ENCODE measurements at regions not wholly inside any gene's neighbourhood (a gene's known extent, or its start where the extent isn't known, plus 50 kb on each side); places are given as distances from the start of the nearest gene placed in this dataset.

DNA sequence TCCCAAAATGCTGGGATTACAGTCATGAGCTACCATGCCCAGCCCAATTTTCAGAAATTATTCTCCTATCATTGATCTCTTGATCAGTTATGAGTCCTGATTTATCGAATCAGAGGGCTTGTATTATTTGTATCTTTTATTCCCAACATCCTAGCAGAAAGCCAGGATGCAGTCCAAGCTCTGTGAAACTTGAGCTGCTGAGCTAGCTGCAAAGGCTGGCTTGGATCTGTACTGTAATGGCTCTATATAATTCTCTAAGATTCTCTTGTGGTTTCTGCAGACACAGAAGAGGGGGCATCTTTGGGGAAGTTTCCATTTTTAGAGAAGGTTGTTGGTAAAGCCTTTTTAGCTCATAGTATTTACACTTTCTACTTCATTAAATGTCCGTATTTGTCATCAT lies 227.1 kb downstream of the MAP2K4 start:
- DNase-seq (ENCODE audit: low spot score in 2 of 2): no peak
- WGBS: 78% methylated on average over 2 of the region's 2 CpGs
- H3K4me3 ChIP-seq: no peak overlapping the region
- no peak overlapping the region for H3K27ac ChIP-seq
- H3K9me3 ChIP-seq: no peaks in the 10 kb centered on the region
- H3K36me3 ChIP-seq: no peaks in the 10 kb centered on the region
- no peaks in the 10 kb centered on the region for H3K27me3 ChIP-seq
- TF ChIP-seq, protein P1, sequence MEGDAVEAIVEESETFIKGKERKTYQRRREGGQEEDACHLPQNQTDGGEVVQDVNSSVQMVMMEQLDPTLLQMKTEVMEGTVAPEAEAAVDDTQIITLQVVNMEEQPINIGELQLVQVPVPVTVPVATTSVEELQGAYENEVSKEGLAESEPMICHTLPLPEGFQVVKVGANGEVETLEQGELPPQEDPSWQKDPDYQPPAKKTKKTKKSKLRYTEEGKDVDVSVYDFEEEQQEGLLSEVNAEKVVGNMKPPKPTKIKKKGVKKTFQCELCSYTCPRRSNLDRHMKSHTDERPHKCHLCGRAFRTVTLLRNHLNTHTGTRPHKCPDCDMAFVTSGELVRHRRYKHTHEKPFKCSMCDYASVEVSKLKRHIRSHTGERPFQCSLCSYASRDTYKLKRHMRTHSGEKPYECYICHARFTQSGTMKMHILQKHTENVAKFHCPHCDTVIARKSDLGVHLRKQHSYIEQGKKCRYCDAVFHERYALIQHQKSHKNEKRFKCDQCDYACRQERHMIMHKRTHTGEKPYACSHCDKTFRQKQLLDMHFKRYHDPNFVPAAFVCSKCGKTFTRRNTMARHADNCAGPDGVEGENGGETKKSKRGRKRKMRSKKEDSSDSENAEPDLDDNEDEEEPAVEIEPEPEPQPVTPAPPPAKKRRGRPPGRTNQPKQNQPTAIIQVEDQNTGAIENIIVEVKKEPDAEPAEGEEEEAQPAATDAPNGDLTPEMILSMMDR (IDR thresholded peaks at IDR 0.05): no peak
- no peak for TF ChIP-seq POLR2AphosphoS5 (IDR thresholded peaks at IDR 0.05)
- no peak for TF ChIP-seq POLR2A (IDR thresholded peaks at IDR 0.05)
- TF ChIP-seq EP300 (IDR thresholded peaks at IDR 0.05): no peak
- no peaks in the 10 kb centered on the region for H3K4me1 ChIP-seq

DNA sequence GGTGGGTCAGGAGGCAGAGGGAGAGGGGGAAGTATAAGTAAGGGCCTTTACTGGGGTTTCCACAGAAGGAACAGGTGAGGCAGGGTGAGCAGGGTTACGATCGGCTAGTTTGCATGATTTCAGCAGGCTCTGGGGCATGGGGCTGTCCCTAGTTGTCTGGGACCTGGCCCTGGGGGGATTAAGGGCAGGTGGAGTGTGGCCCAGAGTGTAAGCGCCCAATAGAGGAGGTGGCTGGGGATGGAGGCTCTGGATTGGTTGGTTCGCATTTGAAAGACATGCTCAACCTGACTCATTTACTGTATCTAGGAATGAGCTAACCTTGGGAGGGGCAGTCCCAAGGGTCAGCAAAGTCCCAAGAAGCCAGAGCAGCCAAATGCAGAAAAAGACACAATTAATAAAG lies 230.3 kb downstream of the MAP2K4 start:
- TF ChIP-seq EP300 (IDR thresholded peaks at IDR 0.05) (no peak), POLR2A (IDR thresholded peaks at IDR 0.05) (no peak), POLR2AphosphoS5 (IDR thresholded peaks at IDR 0.05) (no peak)
- TF ChIP-seq, protein P1 (IDR thresholded peaks at IDR 0.05): no peak
- no peaks in the 10 kb centered on the region for H3K36me3 ChIP-seq
- H3K27me3 ChIP-seq: no peaks in the 10 kb centered on the region
- H3K9me3 ChIP-seq: no peaks in the 10 kb centered on the region
- no peaks in the 10 kb centered on the region for H3K4me1 ChIP-seq
- WGBS: 78% methylated on average over 4 of the region's 4 CpGs
- DNase-seq (ENCODE audit: low spot score in 2 of 2): no peak
- H3K4me3 ChIP-seq: no peak overlapping the region
- H3K27ac ChIP-seq: no peak overlapping the region

DNA sequence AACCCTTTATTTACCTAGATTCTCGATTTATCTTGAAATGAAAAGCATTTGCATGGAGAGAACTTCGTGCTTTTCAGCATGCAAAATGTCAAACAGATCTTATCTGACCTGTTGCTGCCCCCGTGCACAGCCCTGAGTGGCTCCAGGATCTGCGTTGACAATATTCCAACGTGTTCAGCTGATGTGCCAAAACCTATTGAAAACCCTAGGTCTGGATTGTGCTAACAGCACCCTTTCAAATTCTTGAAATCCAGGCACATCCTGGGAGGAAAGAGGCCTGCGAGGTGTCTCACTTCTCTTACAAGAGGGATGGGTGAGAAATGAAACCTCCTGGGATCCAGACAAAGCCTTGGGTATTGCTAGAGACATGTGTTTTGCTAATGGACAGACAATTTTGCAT lies 231.8 kb downstream of the MAP2K4 start:
- 58% methylated on average over 6 of the region's 6 CpGs for WGBS
- no peak for DNase-seq (ENCODE audit: low spot score in 2 of 2)
- Histone ChIP-seq H3K36me3 (no peaks in the 10 kb centered on the region), H3K4me3 (no peak overlapping the region), H3K27me3 (no peaks in the 10 kb centered on the region), H3K4me1 (no peaks in the 10 kb centered on the region), H3K27ac (no peak overlapping the region), H3K9me3 (no peaks in the 10 kb centered on the region)
- TF ChIP-seq EP300 (IDR thresholded peaks at IDR 0.05): no peak
- TF ChIP-seq POLR2A (IDR thresholded peaks at IDR 0.05): no peak
- TF ChIP-seq, protein P1 (IDR thresholded peaks at IDR 0.05): no peak
- TF ChIP-seq POLR2AphosphoS5 (IDR thresholded peaks at IDR 0.05): no peak

DNA sequence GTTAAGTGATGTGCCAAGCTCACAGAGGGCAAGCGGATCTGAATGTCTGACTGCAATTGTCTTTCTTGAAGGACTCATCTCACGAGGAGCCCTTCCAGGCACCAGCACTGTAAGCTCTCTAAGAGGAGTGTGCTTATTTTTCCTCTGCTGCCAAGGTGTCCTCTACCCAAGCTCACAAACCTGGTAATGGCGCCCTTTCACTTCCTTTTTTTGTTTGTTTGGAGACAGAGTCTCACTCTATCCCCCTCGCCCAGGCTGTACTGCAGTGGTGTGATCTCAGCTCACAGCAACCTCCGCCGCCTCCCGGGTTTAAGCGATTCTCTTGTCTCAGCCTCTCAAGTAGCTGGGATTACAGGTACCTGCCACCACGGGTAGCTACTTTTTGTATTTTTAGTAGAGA lies 233.8 kb downstream of the MAP2K4 start:
- no peak for TF ChIP-seq POLR2A (IDR thresholded peaks at IDR 0.05)
- TF ChIP-seq, protein P1 (IDR thresholded peaks at IDR 0.05): no peak
- H3K27ac ChIP-seq: no peak overlapping the region
- H3K36me3 ChIP-seq: no peaks in the 10 kb centered on the region
- H3K4me3 ChIP-seq: no peak overlapping the region
- no peaks in the 10 kb centered on the region for H3K4me1 ChIP-seq
- DNase-seq (ENCODE audit: low spot score in 2 of 2): no peak
- no peaks in the 10 kb centered on the region for H3K9me3 ChIP-seq
- no peaks in the 10 kb centered on the region for H3K27me3 ChIP-seq
- WGBS: 91% methylated on average over 9 of the region's 9 CpGs

DNA sequence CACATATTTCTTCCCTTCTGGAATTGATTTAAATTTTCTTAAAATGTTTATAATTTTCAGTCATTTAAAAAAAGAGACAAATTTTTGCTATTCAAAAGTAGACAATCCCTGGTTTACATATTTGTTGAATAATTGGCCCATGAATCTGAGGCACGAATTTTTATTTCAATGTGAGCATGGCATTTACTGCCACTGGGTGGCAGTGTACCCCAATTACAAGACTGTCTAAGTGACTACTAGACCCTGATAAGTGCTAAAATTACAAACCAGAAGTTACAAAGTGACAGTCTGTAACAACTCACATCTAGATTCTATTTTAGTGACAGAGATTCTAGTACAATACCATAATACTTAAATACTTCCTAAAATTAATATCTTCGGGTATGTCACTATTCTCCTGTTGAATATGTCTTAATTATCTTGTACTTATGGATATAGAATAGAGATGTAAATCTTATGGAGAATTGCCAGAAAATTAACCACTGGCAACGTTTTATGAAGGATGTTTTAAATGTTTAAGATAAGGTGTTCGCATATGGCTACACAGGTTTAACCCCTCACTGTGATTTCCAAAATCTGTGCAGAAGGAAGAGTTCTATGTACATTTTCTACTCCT lies 235.8 kb downstream of the MAP2K4 start:
- no peak overlapping the region for H3K27ac ChIP-seq
- DNase-seq (ENCODE audit: low spot score in 2 of 2): no peak
- TF ChIP-seq, protein P1 (IDR thresholded peaks at IDR 0.05): peak; percentile 25 to 65
- TF ChIP-seq POLR2A (IDR thresholded peaks at IDR 0.05): no peak
- 16% methylated on average over 4 of the region's 4 CpGs for WGBS
- no peaks in the 10 kb centered on the region for H3K36me3 ChIP-seq
- no peak overlapping the region for H3K4me3 ChIP-seq
- no peaks in the 10 kb centered on the region for H3K27me3 ChIP-seq
- H3K4me1 ChIP-seq: no peaks in the 10 kb centered on the region
- H3K9me3 ChIP-seq: no peaks in the 10 kb centered on the region

All from suprapubic skin (tissue), 4 donors.